Testis (tissue), 2 donors: ENCODE measurements at regions not wholly inside any gene's neighbourhood (a gene's known extent, or its start where the extent isn't known, plus 50 kb on each side); places are given as distances from the start of the nearest gene placed in this dataset.

Experiments
- POLR2A ChIP-seq: fragments of 450-650 bp; IDR thresholded peaks from one replicate; pipeline ENCODE4 v1.6.1; 2017; ENCODE audit warnings: antibody characterized with exemption, mild to moderate bottlenecking, moderate library complexity
- TF ChIP-seq, protein P1 (sequence below), 3 experiments: fragments of 450-650 bp in 2 of 3; fragments of 200-600 bp in 1 of 3; sonication (generic) in 1 of 3; IDR thresholded peaks; one replicate each; pipeline ENCODE4 v1.5.1; 2016 to 2019; ENCODE audit warnings: antibody characterized with exemption in 3 of 3, mild to moderate bottlenecking in 2 of 3, moderate library complexity in 1 of 3

- TF ChIP-seq, protein P1, sequence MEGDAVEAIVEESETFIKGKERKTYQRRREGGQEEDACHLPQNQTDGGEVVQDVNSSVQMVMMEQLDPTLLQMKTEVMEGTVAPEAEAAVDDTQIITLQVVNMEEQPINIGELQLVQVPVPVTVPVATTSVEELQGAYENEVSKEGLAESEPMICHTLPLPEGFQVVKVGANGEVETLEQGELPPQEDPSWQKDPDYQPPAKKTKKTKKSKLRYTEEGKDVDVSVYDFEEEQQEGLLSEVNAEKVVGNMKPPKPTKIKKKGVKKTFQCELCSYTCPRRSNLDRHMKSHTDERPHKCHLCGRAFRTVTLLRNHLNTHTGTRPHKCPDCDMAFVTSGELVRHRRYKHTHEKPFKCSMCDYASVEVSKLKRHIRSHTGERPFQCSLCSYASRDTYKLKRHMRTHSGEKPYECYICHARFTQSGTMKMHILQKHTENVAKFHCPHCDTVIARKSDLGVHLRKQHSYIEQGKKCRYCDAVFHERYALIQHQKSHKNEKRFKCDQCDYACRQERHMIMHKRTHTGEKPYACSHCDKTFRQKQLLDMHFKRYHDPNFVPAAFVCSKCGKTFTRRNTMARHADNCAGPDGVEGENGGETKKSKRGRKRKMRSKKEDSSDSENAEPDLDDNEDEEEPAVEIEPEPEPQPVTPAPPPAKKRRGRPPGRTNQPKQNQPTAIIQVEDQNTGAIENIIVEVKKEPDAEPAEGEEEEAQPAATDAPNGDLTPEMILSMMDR (IDR thresholded peaks at IDR 0.05) = no peak
- no peak for TF ChIP-seq POLR2A
Measured at GRCh38 chr1:68327414-68327813, 95.1 kb upstream of the WLS start.
